Small intestine (tissue), 7 donors: ENCODE measurements at regions not wholly inside any gene's neighbourhood (a gene's known extent, or its start where the extent isn't known, plus 50 kb on each side); places are given as distances from the start of the nearest gene placed in this dataset.

ENCODE experiments used
- DNase-seq, 2 donors: peaks; one replicate each; pipeline versions ENCODE4 v3.0.0 to v3.0.0-alpha.2; 2013
- FAIRE-seq: peaks from 2 replicates; lab custom pipeline; 2012; peaks lifted over from hg19 to GRCh38; lab: Jason Lieb, UNC
- H3K27ac ChIP-seq, 3 donors: one replicate each; pipeline ENCODE4 v1.5.1; 2013; ENCODE audit warnings: low read length in 2 of 3, mild to moderate bottlenecking in 2 of 3, control low read depth in 1 of 3, inconsistent platforms in 1 of 3, low read depth in 1 of 3, moderate library complexity in 1 of 3
- H3K27me3 ChIP-seq, 3 donors: one replicate each; pipeline ENCODE4 v1.6.1; 2013; ENCODE audit warnings: low read length in 3 of 3, inconsistent platforms in 1 of 3; ENCODE audit not compliant: control insufficient read depth in 3 of 3, insufficient read depth in 3 of 3
- H3K36me3 ChIP-seq, 3 donors: one replicate each; pipeline ENCODE4 v1.6.1; 2013; ENCODE audit warnings: low read length in 3 of 3, inconsistent platforms in 1 of 3, low read depth in 1 of 3, mild to moderate bottlenecking in 1 of 3, moderate library complexity in 1 of 3; ENCODE audit not compliant: control insufficient read depth in 3 of 3, insufficient read depth in 2 of 3
- H3K4me1 ChIP-seq, 3 donors: one replicate each; pipeline ENCODE4 v1.6.1; 2013; ENCODE audit warnings: low read length in 2 of 3, inconsistent platforms in 1 of 3, low read depth in 1 of 3, mild to moderate bottlenecking in 1 of 3, moderate library complexity in 1 of 3; ENCODE audit not compliant: control insufficient read depth in 3 of 3, insufficient read depth in 2 of 3
- H3K4me3 ChIP-seq, 3 donors: one replicate each; pipeline ENCODE4 v1.5.1; 2013; ENCODE audit warnings: low read length in 3 of 3, control low read depth in 1 of 3, inconsistent platforms in 1 of 3, low read depth in 1 of 3, mild to moderate bottlenecking in 1 of 3, moderate library complexity in 1 of 3
- H3K9me3 ChIP-seq, 2 donors: one replicate each; pipeline ENCODE4 v1.6.1; 2013; ENCODE audit warnings: low read depth in 1 of 2, low read length in 1 of 2; ENCODE audit not compliant: control insufficient read depth in 2 of 2, insufficient read depth in 1 of 2
- WGBS, 3 donors: extraction: QIAGEN DNeasy Blood & Tissue Kit; methylation state at CpG; one replicate each; pipeline ENCODE4 v1.1.7; 2013; 5-methylcytosine and 5-hydroxymethylcytosine counted together
- donor health status: healthy with polysubstance abuse.
- donor health status: control.
- donor health status: control.
- donor health status: Bipolar disorder and iron deficiency.
- donor health status: healthy.

DNA sequence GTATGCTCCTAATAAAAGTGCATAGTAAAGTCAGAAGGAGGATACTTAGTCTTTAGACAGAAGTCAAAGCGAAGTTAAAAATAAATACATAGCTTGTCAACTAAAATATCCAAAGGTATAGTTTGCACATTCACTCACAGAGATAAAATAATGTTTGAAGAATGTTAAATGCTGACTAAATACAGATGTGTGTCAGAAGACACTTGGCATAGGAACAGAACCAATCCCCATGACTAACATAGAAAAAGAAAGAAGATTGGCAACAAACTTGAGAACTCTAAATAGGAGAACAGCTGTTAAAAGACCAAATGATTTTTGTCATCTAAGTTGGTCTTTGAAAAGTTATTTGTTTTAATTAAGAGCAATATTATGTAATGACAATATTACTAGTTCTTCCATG lies 1172.1 kb upstream of the RAG2 start:
- H3K27me3 ChIP-seq: no peaks in the 10 kb centered on the region
- DNase-seq: no peak
- WGBS, 3 donors: 68 to 91% (median 73%) methylated on average over 1 of the region's 1 CpG
- H3K27ac ChIP-seq: no peak overlapping the region
- no peaks in the 10 kb centered on the region for H3K4me1 ChIP-seq
- H3K36me3 ChIP-seq: no peaks in the 10 kb centered on the region
- no peak overlapping the region for H3K4me3 ChIP-seq
- no peak for FAIRE-seq
- H3K9me3 ChIP-seq: no peaks in the 10 kb centered on the region

DNA sequence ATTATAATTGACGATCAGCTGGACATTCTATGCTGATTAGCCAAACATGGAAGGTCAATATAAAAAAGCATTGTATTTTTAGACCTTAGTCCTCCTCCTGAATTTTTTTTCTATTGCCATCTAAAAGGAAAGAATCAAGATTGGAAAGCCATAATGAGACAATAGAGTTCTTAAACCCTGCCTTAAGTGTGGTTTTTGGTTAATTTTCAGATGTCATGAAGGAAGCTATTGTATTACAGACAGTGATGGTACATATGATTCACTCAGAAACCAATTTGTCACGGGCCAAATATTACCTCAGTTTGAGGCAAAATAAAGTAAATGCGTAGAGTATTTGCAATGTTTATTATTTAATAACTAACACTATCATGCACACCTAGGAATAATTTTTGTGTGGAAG lies 1164.0 kb upstream of the RAG2 start:
- no peaks in the 10 kb centered on the region for H3K27me3 ChIP-seq
- 79 to 90% (median 84%) methylated on average over 3 of the region's 3 CpGs for WGBS, 3 donors
- DNase-seq: no peak
- H3K4me1 ChIP-seq: no peaks in the 10 kb centered on the region
- no peaks in the 10 kb centered on the region for H3K36me3 ChIP-seq
- no peaks in the 10 kb centered on the region for H3K9me3 ChIP-seq
- FAIRE-seq: no peak
- no peak overlapping the region for H3K4me3 ChIP-seq
- H3K27ac ChIP-seq: no peak overlapping the region

DNA sequence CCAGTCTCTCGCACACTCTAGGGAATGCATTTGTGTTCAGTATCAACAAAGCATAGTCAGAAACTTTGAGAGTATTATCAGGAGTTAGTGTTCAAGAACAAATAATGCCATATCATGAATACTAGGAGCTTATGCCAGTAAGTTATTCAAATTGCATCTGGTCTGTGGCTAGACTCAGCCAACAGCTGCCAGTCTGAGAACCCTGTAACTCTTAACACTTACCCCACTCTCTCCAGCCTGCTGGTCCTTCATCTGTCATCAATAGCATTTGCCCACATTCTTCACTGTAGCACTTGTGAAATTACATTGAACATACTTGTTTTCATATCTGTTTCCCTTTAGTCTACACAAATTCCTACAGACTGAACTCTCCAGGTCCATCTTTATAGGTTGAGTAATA lies 1157.5 kb upstream of the RAG2 start:
- DNase-seq (no peak), FAIRE-seq (no peak)
- H3K27me3 ChIP-seq: no peaks in the 10 kb centered on the region
- H3K36me3 ChIP-seq: no peaks in the 10 kb centered on the region
- no peaks in the 10 kb centered on the region for H3K4me1 ChIP-seq
- 87 to 100% (median 93%) methylated on average over 1 of the region's 1 CpG for WGBS, 3 donors
- no peak overlapping the region for H3K27ac ChIP-seq
- H3K4me3 ChIP-seq: no peak overlapping the region
- H3K9me3 ChIP-seq: no peaks in the 10 kb centered on the region

DNA sequence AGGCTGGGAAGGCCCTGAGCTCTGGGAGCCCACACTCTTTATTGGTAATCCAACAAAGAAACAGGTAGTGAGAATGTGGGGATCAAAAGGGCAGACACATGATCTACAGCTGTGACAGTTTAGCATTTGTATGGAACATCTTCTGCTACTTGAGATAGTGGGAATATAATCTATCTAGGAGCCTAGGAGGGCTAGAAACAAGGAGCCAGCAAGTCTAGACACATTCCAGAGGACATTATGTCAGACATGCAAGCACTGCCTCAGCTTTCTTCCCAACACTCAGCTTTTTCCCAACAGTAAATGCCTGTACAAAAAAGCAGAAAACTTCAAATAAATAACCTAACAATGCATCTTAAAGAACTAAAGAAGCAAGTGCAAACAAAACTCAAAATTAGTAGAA lies 1150.6 kb upstream of the RAG2 start:
- H3K27me3 ChIP-seq: no peaks in the 10 kb centered on the region
- DNase-seq (no peak), FAIRE-seq (no peak)
- H3K4me3 ChIP-seq: no peak overlapping the region
- H3K36me3 ChIP-seq: no peaks in the 10 kb centered on the region
- H3K4me1 ChIP-seq: no peaks in the 10 kb centered on the region
- no peak overlapping the region for H3K27ac ChIP-seq
- peaks cover 0 to 3% of the 10 kb centered on the region in 2 donors for H3K9me3 ChIP-seq

DNA sequence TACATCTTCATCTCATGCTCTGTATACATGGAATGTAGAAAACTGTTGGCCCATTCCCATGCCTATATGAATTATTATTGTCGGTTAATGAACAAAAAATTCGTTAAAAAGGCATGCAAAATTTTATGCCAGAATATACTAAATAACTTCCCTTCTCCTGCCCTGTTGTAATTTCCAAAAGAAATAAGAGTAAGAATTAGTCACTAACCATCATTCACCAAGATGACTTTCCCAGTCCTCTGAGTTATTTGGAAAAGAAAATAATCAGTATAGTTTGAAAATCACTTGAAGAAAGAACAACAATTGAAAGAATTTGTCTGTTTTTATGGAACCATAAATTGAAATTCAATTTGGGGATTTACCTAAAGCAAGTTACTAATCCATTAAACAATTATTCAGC lies 1149.1 kb upstream of the RAG2 start:
- H3K36me3 ChIP-seq: no peaks in the 10 kb centered on the region
- H3K27me3 ChIP-seq: no peaks in the 10 kb centered on the region
- H3K4me1 ChIP-seq: no peaks in the 10 kb centered on the region
- H3K9me3 ChIP-seq: peaks cover 0 to 3% of the 10 kb centered on the region in 2 donors
- FAIRE-seq: no peak
- no peak overlapping the region for H3K27ac ChIP-seq
- WGBS, 3 donors: 50 to 89% (median 80%) methylated on average over 2 of the region's 2 CpGs
- DNase-seq: no peak
- no peak overlapping the region for H3K4me3 ChIP-seq

DNA sequence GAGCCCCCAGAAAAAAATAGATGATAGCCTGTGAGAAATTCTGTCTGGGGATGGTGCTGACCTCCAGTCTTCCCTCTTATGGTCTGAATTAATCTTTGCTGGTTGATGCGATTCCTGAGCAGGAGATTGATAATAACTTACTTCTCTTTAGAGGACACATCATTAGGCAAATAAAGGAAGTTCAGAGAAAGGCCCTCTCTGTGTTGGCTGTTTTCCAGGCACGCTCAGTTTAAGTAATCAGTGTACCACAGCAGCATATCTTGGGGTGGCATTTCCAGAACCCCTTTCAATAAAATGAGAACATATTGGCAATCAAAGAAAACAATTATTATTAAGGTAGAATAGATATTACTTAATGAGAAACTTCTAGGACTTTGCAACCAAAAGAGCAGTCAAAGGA lies 1129.3 kb upstream of the RAG2 start:
- FAIRE-seq (no peak), DNase-seq (no peak)
- Histone ChIP-seq H3K36me3 (no peaks in the 10 kb centered on the region), H3K4me1 (no peaks in the 10 kb centered on the region), H3K27ac (no peak overlapping the region), H3K4me3 (no peak overlapping the region), H3K27me3 (no peaks in the 10 kb centered on the region), H3K9me3 (no peaks in the 10 kb centered on the region)
- 25 to 39% (median 26%) methylated on average over 2 of the region's 2 CpGs for WGBS, 3 donors

DNA sequence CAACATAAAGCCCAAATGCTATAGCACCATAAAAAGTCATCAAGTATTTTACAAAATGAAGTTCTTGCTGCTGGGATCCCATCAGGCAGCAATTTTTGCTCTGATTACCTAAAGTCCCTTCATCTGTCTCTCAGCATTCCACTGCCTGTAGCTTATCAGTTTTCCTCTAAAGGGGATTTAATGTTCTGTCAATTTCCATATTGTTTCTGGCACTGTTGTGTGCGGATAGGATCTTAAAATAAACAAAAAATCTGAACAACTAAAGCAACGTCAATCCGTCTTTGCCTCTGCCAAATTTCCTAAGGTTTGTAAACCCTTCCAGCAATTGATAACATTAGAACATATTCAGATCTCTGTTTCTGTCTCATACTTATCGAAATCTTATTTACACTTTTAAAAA lies 1126.3 kb upstream of the RAG2 start:
- Histone ChIP-seq H3K9me3 (no peaks in the 10 kb centered on the region), H3K4me1 (no peaks in the 10 kb centered on the region), H3K4me3 (no peak overlapping the region), H3K27ac (no peak overlapping the region), H3K27me3 (no peaks in the 10 kb centered on the region), H3K36me3 (no peaks in the 10 kb centered on the region)
- WGBS, 3 donors: 69 to 82% (median 80%) methylated on average over 4 of the region's 4 CpGs
- no peak for FAIRE-seq
- no peak for DNase-seq

DNA sequence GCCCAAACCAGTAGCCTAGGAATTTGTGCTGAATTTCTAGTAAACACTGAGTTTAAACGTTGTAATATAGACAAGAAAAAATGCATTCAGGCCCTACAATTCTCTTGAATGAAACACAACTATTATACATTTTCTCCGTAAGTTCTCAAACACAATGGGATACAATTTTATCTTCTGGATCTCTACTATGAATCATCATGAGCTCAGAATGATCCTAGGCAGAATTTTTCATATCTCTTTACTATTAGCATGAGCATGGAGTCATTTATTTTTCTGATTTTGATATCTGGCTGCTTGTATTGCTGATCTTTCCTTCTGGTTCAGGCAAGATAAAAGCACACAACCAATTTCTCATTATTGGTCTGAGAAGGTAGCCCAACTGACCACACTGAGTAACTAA lies 1123.4 kb upstream of the RAG2 start:
- no peaks in the 10 kb centered on the region for H3K9me3 ChIP-seq
- no peaks in the 10 kb centered on the region for H3K27me3 ChIP-seq
- DNase-seq: no peak
- WGBS, 3 donors: 77 to 87% (median 79%) methylated on average over 2 of the region's 2 CpGs
- H3K4me1 ChIP-seq: no peaks in the 10 kb centered on the region
- H3K27ac ChIP-seq: no peak overlapping the region
- H3K36me3 ChIP-seq: no peaks in the 10 kb centered on the region
- H3K4me3 ChIP-seq: no peak overlapping the region
- FAIRE-seq: no peak

DNA sequence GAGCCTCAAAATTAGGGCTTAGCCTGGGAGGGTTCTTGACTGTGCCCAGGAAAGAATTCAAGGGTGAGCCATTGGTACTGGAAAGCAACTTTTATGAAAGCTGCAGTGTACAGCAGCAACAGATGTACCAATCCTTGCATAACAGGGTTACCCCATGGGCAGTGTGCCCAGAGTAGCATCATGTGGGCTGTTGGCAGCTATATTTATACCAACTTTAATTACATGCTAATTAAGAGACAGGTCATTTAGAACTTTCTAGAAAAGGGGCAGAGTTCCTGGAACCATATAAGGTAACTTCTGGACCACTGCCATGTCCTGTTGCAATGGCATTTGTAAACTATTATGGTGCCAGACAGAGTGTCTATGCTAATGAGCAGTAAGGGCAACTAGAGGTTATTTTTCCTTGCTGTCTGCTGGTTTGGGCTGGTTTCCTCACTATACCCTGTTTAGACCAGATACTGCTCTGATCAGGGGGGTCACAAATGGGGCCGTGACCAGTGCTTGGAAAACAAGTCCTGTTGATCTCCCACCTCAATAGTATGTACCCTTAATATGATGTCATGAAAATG lies 1120.5 kb upstream of the RAG2 start:
- peak in 1 of 2 donors; percentile 23 for DNase-seq

More for the DNA sequence above, 1120.5 kb upstream of the RAG2 start:
- no peak for FAIRE-seq
- Histone ChIP-seq H3K27me3 (no peaks in the 10 kb centered on the region), H3K4me1 (no peaks in the 10 kb centered on the region), H3K36me3 (no peaks in the 10 kb centered on the region), H3K4me3 (no peak overlapping the region), H3K9me3 (no peaks in the 10 kb centered on the region), H3K27ac (no peak overlapping the region)
- 65 to 85% (median 81%) methylated on average over 1 of the region's 1 CpG for WGBS, 3 donors
